Peyer's patch (tissue), 4 donors: ENCODE measurements at regions not wholly inside any gene's neighbourhood (a gene's known extent, or its start where the extent isn't known, plus 50 kb on each side); places are given as distances from the start of the nearest gene placed in this dataset.

ENCODE experiments used
- DNase-seq, 3 donors: peaks; one replicate each; pipeline ENCODE4 v3.0.0-alpha.2; 2017 to 2019
- H3K27ac ChIP-seq, 4 donors: fragments of 200-600 bp; sonication (generic); one replicate each; pipeline ENCODE4 v1.5.1; 2016 to 2019
- H3K27me3 ChIP-seq, 2 donors: fragments of 200-600 bp; sonication (generic); one replicate each; pipeline ENCODE4 v1.5.1; 2019
- H3K36me3 ChIP-seq, 3 donors: fragments of 200-600 bp; sonication (generic); one replicate each; pipeline ENCODE4 v1.5.1; 2016 to 2019
- H3K4me1 ChIP-seq, 4 donors: fragments of 200-600 bp; sonication (generic); one replicate each; pipeline ENCODE4 v1.5.1; 2016 to 2019
- H3K4me3 ChIP-seq, 4 donors: fragments of 200-600 bp; sonication (generic); 1 replicate in 3 of 4; 2 replicates in 1 of 4; pipeline ENCODE4 v1.5.1; 2016 to 2019; ENCODE audit warnings: mild to moderate bottlenecking in 1 of 4
- H3K9me3 ChIP-seq, 4 donors: fragments of 200-600 bp; sonication (generic); one replicate each; pipeline ENCODE4 v1.5.1; 2016 to 2019; ENCODE audit warnings: mild to moderate bottlenecking in 1 of 4
- CTCF ChIP-seq, 6 experiments: fragments of 450-650 bp in 4 of 6; fragments of 200-600 bp in 2 of 6; sonication (generic) in 1 of 6; IDR thresholded peaks; one replicate each; pipeline ENCODE4 v1.5.1; 2017 to 2019; ENCODE audit warnings: antibody characterized with exemption in 6 of 6, mild to moderate bottlenecking in 3 of 6, moderate library complexity in 1 of 6
- POLR2A ChIP-seq, 2 donors: fragments of 450-650 bp; IDR thresholded peaks; one replicate each; pipeline ENCODE4 v1.5.1; 2017; ENCODE audit warnings: antibody characterized with exemption in 2 of 2, mild to moderate bottlenecking in 2 of 2, moderate library complexity in 2 of 2
- small RNA-seq, 2 donors: library from RNA; depleted of rRNA; stranded (forward); fragments of <200 nt; gene quantifications; one replicate each; pipeline ENCODE3, GENCODE V24; 2016

DNA sequence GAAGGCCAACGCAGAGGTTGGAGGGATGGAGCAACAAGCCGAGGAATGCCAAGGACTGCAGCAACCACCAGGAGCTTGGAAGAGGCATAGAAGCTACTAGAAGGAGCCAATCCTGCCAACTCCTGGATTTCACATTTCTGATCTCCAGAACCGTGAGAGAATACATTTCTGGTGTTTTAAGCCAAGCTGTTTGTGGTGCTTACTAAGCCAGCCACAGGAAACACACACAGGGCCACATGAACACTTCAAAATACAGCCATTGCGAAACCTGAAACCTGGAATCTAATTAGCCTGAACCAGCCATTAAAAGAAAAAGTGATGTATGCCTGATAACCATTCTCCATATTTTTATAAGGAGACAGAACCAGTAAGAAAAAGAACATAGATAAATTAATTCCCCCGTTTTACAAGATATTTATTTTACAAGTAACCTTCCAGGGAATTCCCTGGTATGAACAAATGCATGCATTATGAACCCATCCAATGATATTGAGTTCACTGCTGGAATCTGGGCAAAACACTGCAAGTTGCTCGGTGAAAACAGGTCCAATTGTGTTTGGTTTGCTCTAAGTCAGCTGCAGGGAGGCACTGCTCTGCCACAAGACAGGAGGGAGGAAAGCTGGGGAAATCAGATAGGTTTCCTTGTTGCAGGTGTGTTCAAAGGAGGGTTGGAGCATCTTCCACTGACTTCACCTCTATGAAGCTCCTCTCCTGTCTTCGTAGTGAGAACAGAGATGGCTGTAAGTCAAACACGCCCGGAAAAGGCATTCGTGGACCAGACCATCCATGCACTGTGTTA is 70.2 kb downstream of the ETS2 start:
- H3K36me3 ChIP-seq, result no peaks in the 10 kb centered on the region
- H3K4me3 ChIP-seq, result no peak overlapping the region
- H3K4me1 ChIP-seq, result no peaks in the 10 kb centered on the region
- H3K27me3 ChIP-seq, result no peaks in the 10 kb centered on the region
- no peaks in the 10 kb centered on the region for H3K9me3 ChIP-seq
- TF ChIP-seq POLR2A (IDR thresholded peaks at IDR 0.05) (no peak), CTCF (IDR thresholded peaks at IDR 0.05) (no peak)
- no peak for DNase-seq
- H3K27ac ChIP-seq, result no peak overlapping the region

Small RNAs in the stretch of these regions (small RNA-seq; reads per million reads assigned to genes)
- gene RF00091, result 0 reads per million in 2 donors
